GM12875 (cell line): ENCODE measurements at regions not wholly inside any gene's neighbourhood (a gene's known extent, or its start where the extent isn't known, plus 50 kb on each side); places are given as distances from the start of the nearest gene placed in this dataset.

Experiments used
- H3K4me3 ChIP-seq: one replicate; pipeline ENCODE4 v1.5.1; 2011; ENCODE audit warnings: low read depth, low read length, control low read depth
- CTCF ChIP-seq: IDR thresholded peaks from 2 replicates; pipeline ENCODE4 v1.5.1; 2011; ENCODE audit warnings: low read depth, mild to moderate bottlenecking, control low read depth, inconsistent platforms, low read length, moderate library complexity, borderline replicate concordance; ENCODE audit not compliant: insufficient read depth

- TF ChIP-seq CTCF: no peak
- no peak overlapping the region for H3K4me3 ChIP-seq
These were observed 97.2 kb downstream of the PCSK1 start for GRCh38 chr5:96335873-96336272.

GRCh38 chr5:96333391-96333790 is 99.7 kb downstream of the PCSK1 start:
- no peak overlapping the region for H3K4me3 ChIP-seq
- no peak for TF ChIP-seq CTCF

- H3K4me3 ChIP-seq: no peak overlapping the region
- no peak for TF ChIP-seq CTCF
These were observed 100.3 kb downstream of the PCSK1 start for GRCh38 chr5:96332535-96333366.

GRCh38 chr5:96331681-96332361 is 101.2 kb downstream of the PCSK1 start:
- H3K4me3 ChIP-seq: no peak overlapping the region
- TF ChIP-seq CTCF: no peak

GRCh38 chr5:96331210-96331609 is 101.8 kb downstream of the PCSK1 start:
- no peak overlapping the region for H3K4me3 ChIP-seq
- no peak for TF ChIP-seq CTCF

GRCh38 chr5:96330530-96331140 is 102.4 kb downstream of the PCSK1 start:
- TF ChIP-seq CTCF: no peak
- H3K4me3 ChIP-seq: no peak overlapping the region
